ENCODE measurements at regions not wholly inside any gene's neighbourhood (a gene's known extent, or its start where the extent isn't known, plus 50 kb on each side); places are given as distances from the start of the nearest gene placed in this dataset.

DNA sequence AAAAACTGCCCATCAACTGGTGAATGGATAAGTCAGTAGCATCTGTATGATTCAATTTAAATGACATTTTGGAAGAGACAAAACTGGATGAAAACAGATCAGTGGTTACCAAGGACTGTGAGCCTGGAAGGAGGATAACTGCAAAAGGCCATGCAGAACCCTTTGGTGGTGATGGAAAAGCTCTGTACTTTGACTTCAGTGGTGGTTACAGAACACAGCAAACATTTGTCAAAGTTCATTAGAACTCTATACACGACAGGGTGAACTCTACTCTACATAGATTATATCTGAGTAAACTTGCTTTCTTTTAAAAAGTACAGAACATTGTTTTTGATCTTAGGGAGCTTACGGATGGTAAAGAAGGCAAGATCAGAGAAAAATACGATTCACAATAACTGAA lies 111.9 kb upstream of the HTR1E start:
- TF ChIP-seq RARB (CRISPR knock-in tag; IDR thresholded peaks at IDR 0.05), result no peak
- TF ChIP-seq, protein P1, sequence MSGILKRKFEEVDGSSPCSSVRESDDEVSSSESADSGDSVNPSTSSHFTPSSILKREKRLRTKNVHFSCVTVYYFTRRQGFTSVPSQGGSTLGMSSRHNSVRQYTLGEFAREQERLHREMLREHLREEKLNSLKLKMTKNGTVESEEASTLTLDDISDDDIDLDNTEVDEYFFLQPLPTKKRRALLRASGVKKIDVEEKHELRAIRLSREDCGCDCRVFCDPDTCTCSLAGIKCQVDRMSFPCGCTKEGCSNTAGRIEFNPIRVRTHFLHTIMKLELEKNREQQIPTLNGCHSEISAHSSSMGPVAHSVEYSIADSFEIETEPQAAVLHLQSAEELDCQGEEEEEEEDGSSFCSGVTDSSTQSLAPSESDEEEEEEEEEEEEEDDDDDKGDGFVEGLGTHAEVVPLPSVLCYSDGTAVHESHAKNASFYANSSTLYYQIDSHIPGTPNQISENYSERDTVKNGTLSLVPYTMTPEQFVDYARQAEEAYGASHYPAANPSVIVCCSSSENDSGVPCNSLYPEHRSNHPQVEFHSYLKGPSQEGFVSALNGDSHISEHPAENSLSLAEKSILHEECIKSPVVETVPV (CRISPR knock-in tag; IDR thresholded peaks at IDR 0.05), result no peak
- TF ChIP-seq, protein P2, sequence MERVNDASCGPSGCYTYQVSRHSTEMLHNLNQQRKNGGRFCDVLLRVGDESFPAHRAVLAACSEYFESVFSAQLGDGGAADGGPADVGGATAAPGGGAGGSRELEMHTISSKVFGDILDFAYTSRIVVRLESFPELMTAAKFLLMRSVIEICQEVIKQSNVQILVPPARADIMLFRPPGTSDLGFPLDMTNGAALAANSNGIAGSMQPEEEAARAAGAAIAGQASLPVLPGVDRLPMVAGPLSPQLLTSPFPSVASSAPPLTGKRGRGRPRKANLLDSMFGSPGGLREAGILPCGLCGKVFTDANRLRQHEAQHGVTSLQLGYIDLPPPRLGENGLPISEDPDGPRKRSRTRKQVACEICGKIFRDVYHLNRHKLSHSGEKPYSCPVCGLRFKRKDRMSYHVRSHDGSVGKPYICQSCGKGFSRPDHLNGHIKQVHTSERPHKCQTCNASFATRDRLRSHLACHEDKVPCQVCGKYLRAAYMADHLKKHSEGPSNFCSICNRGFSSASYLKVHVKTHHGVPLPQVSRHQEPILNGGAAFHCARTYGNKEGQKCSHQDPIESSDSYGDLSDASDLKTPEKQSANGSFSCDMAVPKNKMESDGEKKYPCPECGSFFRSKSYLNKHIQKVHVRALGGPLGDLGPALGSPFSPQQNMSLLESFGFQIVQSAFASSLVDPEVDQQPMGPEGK (CRISPR knock-in tag; IDR thresholded peaks at IDR 0.05; ENCODE audit: borderline replicate concordance), result no peak
- TF ChIP-seq BACH2 (CRISPR knock-in tag; IDR thresholded peaks at IDR 0.05; ENCODE audit: borderline replicate concordance), result no peak
- TF ChIP-seq, protein P3, sequence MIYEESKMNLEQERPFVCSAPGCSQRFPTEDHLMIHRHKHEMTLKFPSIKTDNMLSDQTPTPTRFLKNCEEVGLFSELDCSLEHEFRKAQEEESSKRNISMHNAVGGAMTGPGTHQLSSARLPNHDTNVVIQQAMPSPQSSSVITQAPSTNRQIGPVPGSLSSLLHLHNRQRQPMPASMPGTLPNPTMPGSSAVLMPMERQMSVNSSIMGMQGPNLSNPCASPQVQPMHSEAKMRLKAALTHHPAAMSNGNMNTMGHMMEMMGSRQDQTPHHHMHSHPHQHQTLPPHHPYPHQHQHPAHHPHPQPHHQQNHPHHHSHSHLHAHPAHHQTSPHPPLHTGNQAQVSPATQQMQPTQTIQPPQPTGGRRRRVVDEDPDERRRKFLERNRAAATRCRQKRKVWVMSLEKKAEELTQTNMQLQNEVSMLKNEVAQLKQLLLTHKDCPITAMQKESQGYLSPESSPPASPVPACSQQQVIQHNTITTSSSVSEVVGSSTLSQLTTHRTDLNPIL (CRISPR knock-in tag; IDR thresholded peaks at IDR 0.05; ENCODE audit: low read depth), result no peak
- TF ChIP-seq ARNTL (CRISPR knock-in tag; IDR thresholded peaks at IDR 0.05; ENCODE audit: borderline replicate concordance, low read depth), result no peak
- no peak for TF ChIP-seq SNAI2 (CRISPR knock-in tag; IDR thresholded peaks at IDR 0.05)
- TF ChIP-seq ESRRG (CRISPR knock-in tag; IDR thresholded peaks at IDR 0.05), result no peak

Measured in SK-N-SH treated with all-trans-retinoic acid at 6 μM for 48 hours (cell line).